Trophoblast cell (in vitro differentiated cells and primary cell): ENCODE measurements at regions not wholly inside any gene's neighbourhood (a gene's known extent, or its start where the extent isn't known, plus 50 kb on each side); places are given as distances from the start of the nearest gene placed in this dataset.

Source experiments
- DNase-seq, 2 donors: peaks; one replicate each; pipeline ENCODE4 v3.0.0-alpha.2; 2016
- H2AFZ ChIP-seq: 2 replicates; pipeline ENCODE4 v1.6.1; 2013; ENCODE audit warnings: low read length, moderate library complexity, mild to moderate bottlenecking; ENCODE audit not compliant: insufficient read depth, poor library complexity
- H2AK5ac ChIP-seq: 2 replicates; pipeline ENCODE4 v1.6.1; 2013; ENCODE audit warnings: mild to moderate bottlenecking, low read length
- H2BK120ac ChIP-seq: 2 replicates; pipeline ENCODE4 v1.6.1; 2013; ENCODE audit warnings: low read length, mild to moderate bottlenecking, moderate library complexity; ENCODE audit not compliant: insufficient read depth, poor library complexity
- H2BK12ac ChIP-seq: 2 replicates; pipeline ENCODE4 v1.6.1; 2013; ENCODE audit warnings: mild to moderate bottlenecking, low read length, moderate library complexity
- H2BK5ac ChIP-seq: 2 replicates; pipeline ENCODE4 v1.6.1; 2013; ENCODE audit warnings: low read length, low read depth, moderate library complexity, mild to moderate bottlenecking; ENCODE audit not compliant: poor library complexity
- H3K14ac ChIP-seq: 2 replicates; pipeline ENCODE4 v1.6.1; 2013; ENCODE audit warnings: mild to moderate bottlenecking, low read length
- H3K18ac ChIP-seq: 2 replicates; pipeline ENCODE4 v1.6.1; 2013; ENCODE audit warnings: mild to moderate bottlenecking, low read length
- H3K23ac ChIP-seq: 2 replicates; pipeline ENCODE4 v1.6.1; 2013; ENCODE audit warnings: low read length
- H3K27ac ChIP-seq: 2 replicates; pipeline ENCODE4 v1.5.1; 2013; ENCODE audit warnings: low read depth, mild to moderate bottlenecking, inconsistent platforms, low read length, moderate library complexity
- H3K27me3 ChIP-seq: 2 replicates; pipeline ENCODE4 v1.6.1; 2013; ENCODE audit warnings: inconsistent platforms, mild to moderate bottlenecking, low read length, moderate library complexity; ENCODE audit not compliant: insufficient read depth
- H3K36me3 ChIP-seq, 2 experiments: 1 replicate in 1 of 2; 2 replicates in 1 of 2; pipeline ENCODE4 v1.6.1; 2013; ENCODE audit warnings: low read length in 2 of 2, mild to moderate bottlenecking in 2 of 2, moderate library complexity in 1 of 2; ENCODE audit not compliant: insufficient read depth in 2 of 2, control insufficient read depth in 1 of 2
- H3K4ac ChIP-seq: 2 replicates; pipeline ENCODE4 v1.6.1; 2013; ENCODE audit warnings: low read depth, mild to moderate bottlenecking, low read length, moderate library complexity
- H3K4me1 ChIP-seq, 2 experiments: 1 replicate in 1 of 2; 2 replicates in 1 of 2; pipeline ENCODE4 v1.6.1; 2013; ENCODE audit warnings: low read length in 2 of 2, mild to moderate bottlenecking in 2 of 2, moderate library complexity in 1 of 2; ENCODE audit not compliant: insufficient read depth in 2 of 2, control insufficient read depth in 1 of 2
- H3K4me2 ChIP-seq: 2 replicates; pipeline ENCODE4 v1.6.1; 2013; ENCODE audit warnings: inconsistent platforms, mild to moderate bottlenecking, low read length, moderate library complexity
- H3K4me3 ChIP-seq: 2 replicates; pipeline ENCODE4 v1.5.1; 2013; ENCODE audit warnings: mild to moderate bottlenecking, low read depth, low read length, inconsistent platforms
- H3K79me1 ChIP-seq: one replicate; pipeline ENCODE4 v1.6.1; 2013; ENCODE audit warnings: low read length
- H3K79me2 ChIP-seq: 2 replicates; pipeline ENCODE4 v1.6.1; 2013; ENCODE audit warnings: low read length, mild to moderate bottlenecking; ENCODE audit not compliant: control insufficient read depth, insufficient read depth, poor library complexity
- H3K9ac ChIP-seq: 2 replicates; pipeline ENCODE4 v1.6.1; 2013; ENCODE audit warnings: mild to moderate bottlenecking, low read length
- H3K9me3 ChIP-seq: 2 replicates; pipeline ENCODE4 v1.6.1; 2013; ENCODE audit warnings: low read depth, mild to moderate bottlenecking, control low read depth, inconsistent platforms, low read length; ENCODE audit not compliant: insufficient read depth
- H4K12ac ChIP-seq: 2 replicates; pipeline ENCODE4 v1.6.1; 2013; ENCODE audit warnings: low read depth, mild to moderate bottlenecking, low read length, moderate library complexity
- H4K8ac ChIP-seq: 2 replicates; pipeline ENCODE4 v1.6.1; 2013; ENCODE audit warnings: low read depth, mild to moderate bottlenecking, low read length, moderate library complexity
- H4K91ac ChIP-seq: one replicate; pipeline ENCODE4 v1.6.1; 2013; ENCODE audit warnings: low read depth, mild to moderate bottlenecking, low read length, moderate library complexity
- WGBS: extraction: QIAGEN DNeasy Blood & Tissue Kit; methylation state at CpG from one replicate; pipeline ENCODE4 v1.1.7; 2013; ENCODE audit warnings: missing lambda C conversion rate; ENCODE audit not compliant: insufficient read length, insufficient coverage; ENCODE audit errors: extremely low coverage; 5-methylcytosine and 5-hydroxymethylcytosine counted together

- H3K27ac ChIP-seq, result no peak overlapping the region
- no peaks in the 10 kb centered on the region for H3K27me3 ChIP-seq
- no peak overlapping the region for H3K4me2 ChIP-seq
- no peak overlapping the region for H3K18ac ChIP-seq
- no peaks in the 10 kb centered on the region for H3K79me2 ChIP-seq
- H4K8ac ChIP-seq, result no peak overlapping the region
- H3K23ac ChIP-seq, result no peak overlapping the region
- H3K4ac ChIP-seq, result no peak overlapping the region
- H3K79me1 ChIP-seq, result no peaks in the 10 kb centered on the region
- no peak overlapping the region for H2AFZ ChIP-seq
- H3K4me1 ChIP-seq, result no peaks in the 10 kb centered on the region
- H4K91ac ChIP-seq, result no peak overlapping the region
- H4K12ac ChIP-seq, result no peak overlapping the region
- WGBS, result no CpG with 5 or more reads among the region's 6 CpGs
- no peak for DNase-seq
- no peak overlapping the region for H3K4me3 ChIP-seq
- H3K9ac ChIP-seq, result no peak overlapping the region
- no peaks in the 10 kb centered on the region for H3K9me3 ChIP-seq
- no peaks in the 10 kb centered on the region for H3K36me3 ChIP-seq
- no peak overlapping the region for H2BK120ac ChIP-seq
- H2AK5ac ChIP-seq, result no peak overlapping the region
- no peak overlapping the region for H2BK12ac ChIP-seq
- H2BK5ac ChIP-seq, result no peak overlapping the region
- H3K14ac ChIP-seq, result no peak overlapping the region
Observed at GRCh38 chr13:44870456-44870929, 118.8 kb downstream of the NUFIP1 start.

- no peak for DNase-seq
- Histone ChIP-seq H3K79me1 (no peaks in the 10 kb centered on the region), H2BK12ac (no peak overlapping the region), H3K79me2 (no peaks in the 10 kb centered on the region), H2AFZ (no peak overlapping the region), H4K8ac (no peak overlapping the region), H2BK5ac (no peak overlapping the region), H4K91ac (no peak overlapping the region), H3K4me1 (no peaks in the 10 kb centered on the region), H3K4me2 (no peak overlapping the region), H2BK120ac (no peak overlapping the region), H3K23ac (no peak overlapping the region), H3K14ac (no peak overlapping the region), H3K9ac (no peak overlapping the region), H3K9me3 (no peaks in the 10 kb centered on the region), H4K12ac (no peak overlapping the region), H3K27ac (no peak overlapping the region), H2AK5ac (no peak overlapping the region), H3K4me3 (no peak overlapping the region), H3K36me3 (no peaks in the 10 kb centered on the region), H3K27me3 (no peaks in the 10 kb centered on the region), H3K18ac (no peak overlapping the region), H3K4ac (no peak overlapping the region)
- no CpG with 5 or more reads among the region's 7 CpGs for WGBS
Observed at GRCh38 chr13:44869167-44869566, 120.1 kb downstream of the NUFIP1 start.

GRCh38 chr13:44868397-44868796 is 120.9 kb downstream of the NUFIP1 start:
- H2BK120ac ChIP-seq, result no peak overlapping the region
- H4K91ac ChIP-seq, result no peak overlapping the region
- H3K23ac ChIP-seq, result no peak overlapping the region
- no peak overlapping the region for H3K14ac ChIP-seq
- no peak overlapping the region for H3K9ac ChIP-seq
- no peak overlapping the region for H3K4me2 ChIP-seq
- no peak overlapping the region for H3K18ac ChIP-seq
- no CpG with 5 or more reads among the region's 3 CpGs for WGBS
- H3K36me3 ChIP-seq, result no peaks in the 10 kb centered on the region
- H2AFZ ChIP-seq, result no peak overlapping the region
- H3K9me3 ChIP-seq, result no peaks in the 10 kb centered on the region
- no peak overlapping the region for H4K12ac ChIP-seq
- H3K4me3 ChIP-seq, result no peak overlapping the region
- no peaks in the 10 kb centered on the region for H3K27me3 ChIP-seq
- no peak for DNase-seq
- H2BK12ac ChIP-seq, result no peak overlapping the region
- no peak overlapping the region for H3K27ac ChIP-seq
- no peaks in the 10 kb centered on the region for H3K79me2 ChIP-seq
- no peak overlapping the region for H2AK5ac ChIP-seq
- no peaks in the 10 kb centered on the region for H3K4me1 ChIP-seq
- no peak overlapping the region for H3K4ac ChIP-seq
- no peak overlapping the region for H2BK5ac ChIP-seq
- no peaks in the 10 kb centered on the region for H3K79me1 ChIP-seq
- no peak overlapping the region for H4K8ac ChIP-seq

- Histone ChIP-seq H3K4me1 (no peaks in the 10 kb centered on the region), H3K79me2 (no peaks in the 10 kb centered on the region), H3K18ac (no peak overlapping the region), H4K12ac (no peak overlapping the region), H4K8ac (no peak overlapping the region), H4K91ac (no peak overlapping the region), H3K79me1 (no peaks in the 10 kb centered on the region), H2BK5ac (no peak overlapping the region), H3K9ac (no peak overlapping the region), H2AFZ (no peak overlapping the region), H3K36me3 (no peaks in the 10 kb centered on the region), H3K27ac (no peak overlapping the region), H3K23ac (no peak overlapping the region), H3K9me3 (no peaks in the 10 kb centered on the region), H2AK5ac (no peak overlapping the region), H3K27me3 (no peaks in the 10 kb centered on the region), H3K4me3 (no peak overlapping the region), H3K4me2 (no peak overlapping the region), H3K4ac (no peak overlapping the region), H2BK12ac (no peak overlapping the region), H3K14ac (no peak overlapping the region), H2BK120ac (no peak overlapping the region)
- DNase-seq, result no peak
- no CpG with 5 or more reads among the region's 9 CpGs for WGBS
Observed at GRCh38 chr13:44867825-44868224, 121.4 kb downstream of the NUFIP1 start.
